Stomach (tissue), 4 donors: ENCODE measurements at regions not wholly inside any gene's neighbourhood (a gene's known extent, or its start where the extent isn't known, plus 50 kb on each side); places are given as distances from the start of the nearest gene placed in this dataset.

Source experiments
- CTCF ChIP-seq, 7 experiments: fragments of 450-650 bp in 4 of 7; fragments of 200-600 bp in 3 of 7; sonication (generic) in 3 of 7; IDR thresholded peaks; one replicate each; pipeline ENCODE4 v1.5.1; 2016 to 2019; ENCODE audit warnings: antibody characterized with exemption in 7 of 7, control low read depth in 2 of 7, mild to moderate bottlenecking in 1 of 7
- EP300 ChIP-seq: sonication (generic); formaldehyde crosslinking; IDR thresholded peaks from one replicate; pipeline ENCODE4 v1.6.1; 2017; ENCODE audit warnings: antibody characterized with exemption
- POLR2A ChIP-seq, 4 donors: fragments of 450-650 bp; IDR thresholded peaks; one replicate each; pipeline ENCODE4 v1.6.1; 2016; ENCODE audit warnings: antibody characterized with exemption in 4 of 4, control low read depth in 2 of 4, mild to moderate bottlenecking in 1 of 4, moderate library complexity in 1 of 4
- POLR2AphosphoS5 ChIP-seq, 3 donors: sonication (generic); formaldehyde crosslinking; IDR thresholded peaks; one replicate each; pipeline ENCODE4 v1.6.1; 2016; ENCODE audit warnings: antibody characterized with exemption in 3 of 3

GRCh38 chr6:235763-236360 is 56.4 kb upstream of the DUSP22 start:
- TF ChIP-seq EP300, result no peak
- no peak for TF ChIP-seq CTCF (IDR thresholded peaks at IDR 0.05)
- TF ChIP-seq POLR2AphosphoS5 (IDR thresholded peaks at IDR 0.05), result no peak
- no peak for TF ChIP-seq POLR2A (IDR thresholded peaks at IDR 0.05)
